GM23338 (cell line): ENCODE measurements at regions not wholly inside any gene's neighbourhood (a gene's known extent, or its start where the extent isn't known, plus 50 kb on each side); places are given as distances from the start of the nearest gene placed in this dataset.

Experiments
- ATAC-seq: fragments of 200-7000 bp; cut with Tn5 transposase; 3 replicates; pipeline ENCODE4 v1.9.1; 2020
- DNase-seq: peaks from one replicate; pipeline ENCODE4 v3.0.0-alpha.2; 2015; ENCODE audit warnings: low spot score
- H2AFZ ChIP-seq: fragments of 200-600 bp; sonication (generic); 2 replicates; pipeline ENCODE4 v1.8.0; 2016; ENCODE audit warnings: antibody characterized with exemption, mild to moderate bottlenecking, moderate library complexity
- H3F3A ChIP-seq: fragments of 200-600 bp; sonication (generic); replicated peaks from 2 replicates; pipeline ENCODE4 v1.8.0; 2017; ENCODE audit warnings: antibody characterized with exemption, mixed run types, low read depth
- H3K27ac ChIP-seq: fragments of 200-600 bp; sonication (generic); 2 replicates; pipeline ENCODE4 v1.6.1; 2016; ENCODE audit warnings: low read depth
- H3K27me3 ChIP-seq: fragments of 200-600 bp; sonication (generic); 2 replicates; pipeline ENCODE4 v1.8.0; 2016; ENCODE audit warnings: mild to moderate bottlenecking, mixed run types, moderate library complexity; ENCODE audit not compliant: insufficient read depth
- H3K36me3 ChIP-seq: fragments of 200-600 bp; sonication (generic); 2 replicates; pipeline ENCODE4 v1.8.0; 2016; ENCODE audit warnings: mild to moderate bottlenecking; ENCODE audit not compliant: insufficient read depth
- H3K4me1 ChIP-seq: fragments of 200-600 bp; sonication (generic); 2 replicates; pipeline ENCODE4 v1.8.0; 2016; ENCODE audit warnings: mild to moderate bottlenecking, moderate library complexity; ENCODE audit not compliant: insufficient read depth
- H3K4me2 ChIP-seq: fragments of 200-600 bp; sonication (generic); 2 replicates; pipeline ENCODE4 v1.7.1; 2017; ENCODE audit warnings: mixed run types
- H3K4me3 ChIP-seq: fragments of 200-600 bp; sonication (generic); 2 replicates; pipeline ENCODE4 v1.6.1; 2016; ENCODE audit warnings: mixed run types
- H3K79me2 ChIP-seq: fragments of 200-600 bp; sonication (generic); replicated peaks from 2 replicates; pipeline ENCODE4 v1.8.0; 2017; ENCODE audit warnings: mild to moderate bottlenecking; ENCODE audit not compliant: insufficient read depth
- H3K9me2 ChIP-seq: fragments of 200-600 bp; sonication (generic); 2 replicates; pipeline ENCODE4 v1.8.0; 2017; ENCODE audit not compliant: insufficient read depth
- H4K20me1 ChIP-seq: fragments of 200-600 bp; sonication (generic); replicated peaks from 2 replicates; pipeline ENCODE4 v1.8.0; 2017; ENCODE audit warnings: mild to moderate bottlenecking; ENCODE audit not compliant: insufficient read depth
- H3K27ac Mint-ChIP-seq: 2 replicates; pipeline ENCODE4 v1.8.0; 2020; ENCODE audit warnings: inconsistent platforms, mild to moderate bottlenecking, moderate library complexity, mixed read lengths
- H3K27me3 Mint-ChIP-seq: 3 replicates; pipeline ENCODE4 v1.8.0; 2022; ENCODE audit warnings: low read depth, mild to moderate bottlenecking, moderate library complexity, mixed read lengths, inconsistent platforms; ENCODE audit not compliant: insufficient read depth, poor library complexity
- H3K36me3 Mint-ChIP-seq: 3 replicates; pipeline ENCODE4 v1.8.0; 2021; ENCODE audit warnings: low read depth, mild to moderate bottlenecking, inconsistent platforms, moderate library complexity, mixed read lengths
- H3K4me1 Mint-ChIP-seq: 3 replicates; pipeline ENCODE4 v1.8.0; 2020; ENCODE audit warnings: mild to moderate bottlenecking, inconsistent platforms, mixed read lengths
- H3K4me3 Mint-ChIP-seq: 3 replicates; pipeline ENCODE4 v1.8.0; 2021; ENCODE audit warnings: moderate library complexity, mild to moderate bottlenecking, inconsistent platforms, mixed read lengths
- H3K9me3 Mint-ChIP-seq: 3 replicates; pipeline ENCODE4 v1.8.0; 2020; ENCODE audit warnings: moderate library complexity, mild to moderate bottlenecking, inconsistent platforms, mixed read lengths
- CREB1 ChIP-seq: fragments of 250-450 bp; sonication (Bioruptor Pico); IDR thresholded peaks from 2 replicates; pipeline ENCODE4 v1.5.0; 2020; ENCODE audit warnings: low read depth, mild to moderate bottlenecking, moderate library complexity
- EZH2phosphoT487 ChIP-seq: fragments of 200-600 bp; sonication (generic); IDR thresholded peaks from one replicate; pipeline ENCODE4 v1.8.1; 2018; ENCODE audit warnings: antibody characterized with exemption; ENCODE audit not compliant: unreplicated experiment
- JUNB ChIP-seq: IDR thresholded peaks from one replicate; pipeline ENCODE4 v1.6.1; 2016; ENCODE audit warnings: antibody characterized with exemption; ENCODE audit not compliant: unreplicated experiment
- STAT1 ChIP-seq: IDR thresholded peaks from one replicate; pipeline ENCODE4 v1.6.1; 2016; ENCODE audit warnings: antibody characterized with exemption; ENCODE audit not compliant: unreplicated experiment
- ZNF114 ChIP-seq: fragments of 250-450 bp; sonication (Bioruptor Pico); IDR thresholded peaks from 2 replicates; pipeline ENCODE4 v1.5.0; 2020; ENCODE audit warnings: mild to moderate bottlenecking, moderate library complexity
- TF ChIP-seq, protein P1 (sequence below): IDR thresholded peaks from one replicate; pipeline ENCODE4 v1.6.1; 2018; ENCODE audit warnings: antibody characterized with exemption; ENCODE audit not compliant: unreplicated experiment
- TF ChIP-seq, protein P2 (sequence below): IDR thresholded peaks from 2 replicates; pipeline ENCODE4 v1.6.1; 2016; ENCODE audit warnings: antibody characterized with exemption
- TF ChIP-seq, protein P3 (sequence below): fragments of 250-450 bp; sonication (Bioruptor Pico); IDR thresholded peaks from 2 replicates; pipeline ENCODE4 v1.5.0; 2020; ENCODE audit warnings: mild to moderate bottlenecking, moderate library complexity
- TF ChIP-seq, protein P4 (sequence below), 2 experiments: fragments of 200-600 bp in 1 of 2; sonication (generic) in 1 of 2; conservative IDR thresholded peaks; 2 replicates each; pipeline versions ENCODE4 v1.5.1 to v1.6.1; 2016 to 2017; ENCODE audit warnings: antibody characterized with exemption in 2 of 2, low read depth in 2 of 2, mild to moderate bottlenecking in 2 of 2, moderate library complexity in 1 of 2

DNA sequence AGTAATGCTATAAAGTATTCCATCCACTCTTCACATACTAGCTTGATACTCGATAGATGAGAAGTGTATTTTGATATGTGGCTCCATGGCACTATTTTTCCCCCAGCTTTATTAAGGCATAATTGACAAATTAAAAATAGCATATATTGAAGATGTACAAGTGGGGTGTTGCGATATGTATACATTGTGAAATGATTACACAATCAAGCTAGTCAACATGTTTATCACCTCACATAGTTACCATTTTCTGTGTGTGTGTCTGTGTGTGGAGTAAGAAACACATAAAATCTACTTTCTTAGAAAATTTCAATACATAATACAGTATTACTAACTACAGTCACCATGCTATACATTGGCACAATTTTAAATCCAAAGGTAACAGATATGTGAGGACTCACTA is 82.5 kb upstream of the MYT1L start (continued):
- TF ChIP-seq, protein P1, sequence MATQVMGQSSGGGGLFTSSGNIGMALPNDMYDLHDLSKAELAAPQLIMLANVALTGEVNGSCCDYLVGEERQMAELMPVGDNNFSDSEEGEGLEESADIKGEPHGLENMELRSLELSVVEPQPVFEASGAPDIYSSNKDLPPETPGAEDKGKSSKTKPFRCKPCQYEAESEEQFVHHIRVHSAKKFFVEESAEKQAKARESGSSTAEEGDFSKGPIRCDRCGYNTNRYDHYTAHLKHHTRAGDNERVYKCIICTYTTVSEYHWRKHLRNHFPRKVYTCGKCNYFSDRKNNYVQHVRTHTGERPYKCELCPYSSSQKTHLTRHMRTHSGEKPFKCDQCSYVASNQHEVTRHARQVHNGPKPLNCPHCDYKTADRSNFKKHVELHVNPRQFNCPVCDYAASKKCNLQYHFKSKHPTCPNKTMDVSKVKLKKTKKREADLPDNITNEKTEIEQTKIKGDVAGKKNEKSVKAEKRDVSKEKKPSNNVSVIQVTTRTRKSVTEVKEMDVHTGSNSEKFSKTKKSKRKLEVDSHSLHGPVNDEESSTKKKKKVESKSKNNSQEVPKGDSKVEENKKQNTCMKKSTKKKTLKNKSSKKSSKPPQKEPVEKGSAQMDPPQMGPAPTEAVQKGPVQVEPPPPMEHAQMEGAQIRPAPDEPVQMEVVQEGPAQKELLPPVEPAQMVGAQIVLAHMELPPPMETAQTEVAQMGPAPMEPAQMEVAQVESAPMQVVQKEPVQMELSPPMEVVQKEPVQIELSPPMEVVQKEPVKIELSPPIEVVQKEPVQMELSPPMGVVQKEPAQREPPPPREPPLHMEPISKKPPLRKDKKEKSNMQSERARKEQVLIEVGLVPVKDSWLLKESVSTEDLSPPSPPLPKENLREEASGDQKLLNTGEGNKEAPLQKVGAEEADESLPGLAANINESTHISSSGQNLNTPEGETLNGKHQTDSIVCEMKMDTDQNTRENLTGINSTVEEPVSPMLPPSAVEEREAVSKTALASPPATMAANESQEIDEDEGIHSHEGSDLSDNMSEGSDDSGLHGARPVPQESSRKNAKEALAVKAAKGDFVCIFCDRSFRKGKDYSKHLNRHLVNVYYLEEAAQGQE, result no peak
- no peak for TF ChIP-seq EZH2phosphoT487

DNA sequence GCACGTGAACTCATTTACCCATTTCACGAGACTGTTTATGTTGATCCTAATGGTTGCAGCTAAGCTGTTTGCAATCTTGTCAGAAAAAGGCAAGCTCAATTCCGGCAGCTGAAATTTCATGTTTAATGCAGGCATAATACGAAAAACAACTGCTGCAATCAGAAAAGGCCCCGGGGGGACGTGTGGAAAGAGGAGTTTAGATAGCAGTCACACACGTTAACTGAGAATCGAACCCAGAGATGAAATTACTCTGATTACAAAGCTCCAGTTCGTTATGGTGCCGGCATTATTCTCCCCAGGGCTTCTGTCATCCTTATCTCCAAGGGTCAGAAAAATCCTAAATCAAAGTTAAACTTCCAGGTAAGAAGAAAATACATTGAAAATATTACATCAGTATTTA is 79.9 kb upstream of the MYT1L start:
- no peak overlapping the region for H3K27ac Mint-ChIP-seq
- Histone ChIP-seq H3K36me3 (no peaks in the 10 kb centered on the region), H3K27me3 (no peaks in the 10 kb centered on the region), H3K4me3 (no peak overlapping the region), H3F3A (no peaks in the 10 kb centered on the region), H4K20me1 (no peaks in the 10 kb centered on the region), H3K79me2 (no peaks in the 10 kb centered on the region), H3K4me1 (no peaks in the 10 kb centered on the region), H3K9me2 (0 out of 2 replicates have a peak, but pooled peaks cover 2% of the 10 kb centered on the region), H3K27ac (no peak overlapping the region), H3K4me2 (no peak overlapping the region), H2AFZ (no peak overlapping the region; the same call in 1 of the 2 replicates)
- H3K36me3 Mint-ChIP-seq, result no peaks in the 10 kb centered on the region
- DNase-seq (no peak), ATAC-seq (no peak)
- H3K4me3 Mint-ChIP-seq, result no peak overlapping the region
- H3K27me3 Mint-ChIP-seq, result no peaks in the 10 kb centered on the region
- no peaks in the 10 kb centered on the region for H3K9me3 Mint-ChIP-seq
- no peaks in the 10 kb centered on the region for H3K4me1 Mint-ChIP-seq
- TF ChIP-seq, protein P2, sequence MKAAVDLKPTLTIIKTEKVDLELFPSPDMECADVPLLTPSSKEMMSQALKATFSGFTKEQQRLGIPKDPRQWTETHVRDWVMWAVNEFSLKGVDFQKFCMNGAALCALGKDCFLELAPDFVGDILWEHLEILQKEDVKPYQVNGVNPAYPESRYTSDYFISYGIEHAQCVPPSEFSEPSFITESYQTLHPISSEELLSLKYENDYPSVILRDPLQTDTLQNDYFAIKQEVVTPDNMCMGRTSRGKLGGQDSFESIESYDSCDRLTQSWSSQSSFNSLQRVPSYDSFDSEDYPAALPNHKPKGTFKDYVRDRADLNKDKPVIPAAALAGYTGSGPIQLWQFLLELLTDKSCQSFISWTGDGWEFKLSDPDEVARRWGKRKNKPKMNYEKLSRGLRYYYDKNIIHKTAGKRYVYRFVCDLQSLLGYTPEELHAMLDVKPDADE, result no peak
- no peak for TF ChIP-seq STAT1
- no peak for TF ChIP-seq CREB1 (CRISPR knock-in tag)
- TF ChIP-seq JUNB, result no peak
- TF ChIP-seq, protein P3, sequence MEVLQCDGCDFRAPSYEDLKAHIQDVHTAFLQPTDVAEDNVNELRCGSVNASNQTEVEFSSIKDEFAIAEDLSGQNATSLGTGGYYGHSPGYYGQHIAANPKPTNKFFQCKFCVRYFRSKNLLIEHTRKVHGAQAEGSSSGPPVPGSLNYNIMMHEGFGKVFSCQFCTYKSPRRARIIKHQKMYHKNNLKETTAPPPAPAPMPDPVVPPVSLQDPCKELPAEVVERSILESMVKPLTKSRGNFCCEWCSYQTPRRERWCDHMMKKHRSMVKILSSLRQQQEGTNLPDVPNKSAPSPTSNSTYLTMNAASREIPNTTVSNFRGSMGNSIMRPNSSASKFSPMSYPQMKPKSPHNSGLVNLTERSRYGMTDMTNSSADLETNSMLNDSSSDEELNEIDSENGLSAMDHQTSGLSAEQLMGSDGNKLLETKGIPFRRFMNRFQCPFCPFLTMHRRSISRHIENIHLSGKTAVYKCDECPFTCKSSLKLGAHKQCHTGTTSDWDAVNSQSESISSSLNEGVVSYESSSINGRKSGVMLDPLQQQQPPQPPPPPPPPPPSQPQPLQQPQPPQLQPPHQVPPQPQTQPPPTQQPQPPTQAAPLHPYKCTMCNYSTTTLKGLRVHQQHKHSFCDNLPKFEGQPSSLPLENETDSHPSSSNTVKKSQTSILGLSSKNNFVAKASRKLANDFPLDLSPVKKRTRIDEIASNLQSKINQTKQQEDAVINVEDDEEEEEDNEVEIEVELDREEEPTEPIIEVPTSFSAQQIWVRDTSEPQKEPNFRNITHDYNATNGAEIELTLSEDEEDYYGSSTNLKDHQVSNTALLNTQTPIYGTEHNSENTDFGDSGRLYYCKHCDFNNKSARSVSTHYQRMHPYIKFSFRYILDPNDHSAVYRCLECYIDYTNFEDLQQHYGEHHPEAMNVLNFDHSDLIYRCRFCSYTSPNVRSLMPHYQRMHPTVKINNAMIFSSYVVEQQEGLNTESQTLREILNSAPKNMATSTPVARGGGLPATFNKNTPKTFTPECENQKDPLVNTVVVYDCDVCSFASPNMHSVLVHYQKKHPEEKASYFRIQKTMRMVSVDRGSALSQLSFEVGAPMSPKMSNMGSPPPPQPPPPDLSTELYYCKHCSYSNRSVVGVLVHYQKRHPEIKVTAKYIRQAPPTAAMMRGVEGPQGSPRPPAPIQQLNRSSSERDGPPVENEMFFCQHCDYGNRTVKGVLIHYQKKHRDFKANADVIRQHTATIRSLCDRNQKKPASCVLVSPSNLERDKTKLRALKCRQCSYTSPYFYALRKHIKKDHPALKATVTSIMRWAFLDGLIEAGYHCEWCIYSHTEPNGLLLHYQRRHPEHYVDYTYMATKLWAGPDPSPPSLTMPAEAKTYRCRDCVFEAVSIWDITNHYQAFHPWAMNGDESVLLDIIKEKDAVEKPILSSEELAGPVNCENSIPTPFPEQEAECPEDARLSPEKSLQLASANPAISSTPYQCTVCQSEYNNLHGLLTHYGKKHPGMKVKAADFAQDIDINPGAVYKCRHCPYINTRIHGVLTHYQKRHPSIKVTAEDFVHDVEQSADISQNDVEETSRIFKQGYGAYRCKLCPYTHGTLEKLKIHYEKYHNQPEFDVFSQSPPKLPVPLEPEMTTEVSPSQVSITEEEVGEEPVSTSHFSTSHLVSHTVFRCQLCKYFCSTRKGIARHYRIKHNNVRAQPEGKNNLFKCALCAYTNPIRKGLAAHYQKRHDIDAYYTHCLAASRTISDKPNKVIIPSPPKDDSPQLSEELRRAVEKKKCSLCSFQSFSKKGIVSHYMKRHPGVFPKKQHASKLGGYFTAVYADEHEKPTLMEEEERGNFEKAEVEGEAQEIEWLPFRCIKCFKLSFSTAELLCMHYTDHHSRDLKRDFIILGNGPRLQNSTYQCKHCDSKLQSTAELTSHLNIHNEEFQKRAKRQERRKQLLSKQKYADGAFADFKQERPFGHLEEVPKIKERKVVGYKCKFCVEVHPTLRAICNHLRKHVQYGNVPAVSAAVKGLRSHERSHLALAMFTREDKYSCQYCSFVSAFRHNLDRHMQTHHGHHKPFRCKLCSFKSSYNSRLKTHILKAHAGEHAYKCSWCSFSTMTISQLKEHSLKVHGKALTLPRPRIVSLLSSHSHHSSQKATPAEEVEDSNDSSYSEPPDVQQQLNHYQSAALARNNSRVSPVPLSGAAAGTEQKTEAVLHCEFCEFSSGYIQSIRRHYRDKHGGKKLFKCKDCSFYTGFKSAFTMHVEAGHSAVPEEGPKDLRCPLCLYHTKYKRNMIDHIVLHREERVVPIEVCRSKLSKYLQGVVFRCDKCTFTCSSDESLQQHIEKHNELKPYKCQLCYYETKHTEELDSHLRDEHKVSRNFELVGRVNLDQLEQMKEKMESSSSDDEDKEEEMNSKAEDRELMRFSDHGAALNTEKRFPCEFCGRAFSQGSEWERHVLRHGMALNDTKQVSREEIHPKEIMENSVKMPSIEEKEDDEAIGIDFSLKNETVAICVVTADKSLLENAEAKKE (CRISPR knock-in tag), result no peak
- TF ChIP-seq, protein P1, result no peak
- TF ChIP-seq, protein P4, sequence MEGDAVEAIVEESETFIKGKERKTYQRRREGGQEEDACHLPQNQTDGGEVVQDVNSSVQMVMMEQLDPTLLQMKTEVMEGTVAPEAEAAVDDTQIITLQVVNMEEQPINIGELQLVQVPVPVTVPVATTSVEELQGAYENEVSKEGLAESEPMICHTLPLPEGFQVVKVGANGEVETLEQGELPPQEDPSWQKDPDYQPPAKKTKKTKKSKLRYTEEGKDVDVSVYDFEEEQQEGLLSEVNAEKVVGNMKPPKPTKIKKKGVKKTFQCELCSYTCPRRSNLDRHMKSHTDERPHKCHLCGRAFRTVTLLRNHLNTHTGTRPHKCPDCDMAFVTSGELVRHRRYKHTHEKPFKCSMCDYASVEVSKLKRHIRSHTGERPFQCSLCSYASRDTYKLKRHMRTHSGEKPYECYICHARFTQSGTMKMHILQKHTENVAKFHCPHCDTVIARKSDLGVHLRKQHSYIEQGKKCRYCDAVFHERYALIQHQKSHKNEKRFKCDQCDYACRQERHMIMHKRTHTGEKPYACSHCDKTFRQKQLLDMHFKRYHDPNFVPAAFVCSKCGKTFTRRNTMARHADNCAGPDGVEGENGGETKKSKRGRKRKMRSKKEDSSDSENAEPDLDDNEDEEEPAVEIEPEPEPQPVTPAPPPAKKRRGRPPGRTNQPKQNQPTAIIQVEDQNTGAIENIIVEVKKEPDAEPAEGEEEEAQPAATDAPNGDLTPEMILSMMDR (conservative IDR thresholded peaks at IDR 0.05; ENCODE audit: low read depth in 2 of 2), result no peak
- no peak for TF ChIP-seq ZNF114 (CRISPR knock-in tag)
